Omental fat pad (tissue), 3 donors: ENCODE measurements at regions not wholly inside any gene's neighbourhood (a gene's known extent, or its start where the extent isn't known, plus 50 kb on each side); places are given as distances from the start of the nearest gene placed in this dataset.
"Not testable (repeated sequence)": the region's sequence is repeated elsewhere in the genome, so short reads cannot be mapped to it uniquely, and the experiment has no call there.

Source experiments
- ATAC-seq: fragments of 150-250 bp; one replicate; pipeline ENCODE4 v1.9.1; 2016; ENCODE audit warnings: mild to moderate bottlenecking, moderate library complexity; ENCODE audit not compliant: low FRiP score
- DNase-seq: peaks from one replicate; pipeline ENCODE4 v3.0.0-alpha.2; 2019; ENCODE audit warnings: low spot score
- CTCF ChIP-seq, 3 donors: fragments of 450-650 bp; IDR thresholded peaks; one replicate each; pipeline ENCODE4 v1.5.1; 2016 to 2017; ENCODE audit warnings: antibody characterized with exemption in 3 of 3, mild to moderate bottlenecking in 3 of 3, moderate library complexity in 2 of 3

DNA sequence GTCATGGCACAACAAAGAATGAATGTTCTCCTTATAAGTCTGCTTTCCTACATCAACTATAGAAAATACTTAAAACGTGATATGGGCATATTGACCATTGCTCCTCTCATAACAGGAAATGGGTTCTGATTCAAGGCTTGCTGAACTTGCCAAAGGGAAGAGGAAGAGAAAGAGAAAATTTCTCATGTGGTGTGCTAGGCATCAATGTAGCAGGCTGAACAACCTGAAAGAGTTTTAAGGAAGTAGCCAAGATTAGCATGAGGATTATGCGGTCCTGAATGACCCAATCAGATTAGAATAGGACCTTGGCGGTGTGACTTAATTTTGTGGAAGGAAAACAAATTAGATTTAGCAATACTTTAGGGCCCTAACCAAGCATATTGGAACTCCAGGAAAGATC lies 617.7 kb upstream of the CDH11 start:
- TF ChIP-seq CTCF (IDR thresholded peaks at IDR 0.05), result no peak
- DNase-seq (no peak), ATAC-seq (no peak)

DNA sequence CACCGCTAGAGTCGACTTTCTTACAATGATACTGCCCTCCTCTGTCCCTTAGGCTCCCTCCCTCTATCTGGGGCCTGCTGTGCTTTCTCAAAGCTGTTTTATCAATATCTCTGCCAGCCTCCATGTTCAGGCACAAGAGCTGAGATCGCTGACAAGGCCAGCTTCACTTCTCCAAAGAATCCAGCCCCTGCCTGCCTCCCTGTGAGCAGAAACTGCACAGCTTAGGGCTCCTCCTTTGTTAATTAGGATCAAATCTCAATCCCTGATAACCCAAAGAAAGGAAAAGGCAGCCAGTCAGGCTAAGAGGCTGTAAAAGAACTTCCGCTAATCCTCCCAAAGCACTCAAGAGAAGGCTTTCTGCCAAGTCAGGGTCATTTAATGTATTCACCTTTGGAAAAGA lies 616.0 kb upstream of the CDH11 start:
- no peak for ATAC-seq
- TF ChIP-seq CTCF (IDR thresholded peaks at IDR 0.05), result no peak
- DNase-seq, result no peak

DNA sequence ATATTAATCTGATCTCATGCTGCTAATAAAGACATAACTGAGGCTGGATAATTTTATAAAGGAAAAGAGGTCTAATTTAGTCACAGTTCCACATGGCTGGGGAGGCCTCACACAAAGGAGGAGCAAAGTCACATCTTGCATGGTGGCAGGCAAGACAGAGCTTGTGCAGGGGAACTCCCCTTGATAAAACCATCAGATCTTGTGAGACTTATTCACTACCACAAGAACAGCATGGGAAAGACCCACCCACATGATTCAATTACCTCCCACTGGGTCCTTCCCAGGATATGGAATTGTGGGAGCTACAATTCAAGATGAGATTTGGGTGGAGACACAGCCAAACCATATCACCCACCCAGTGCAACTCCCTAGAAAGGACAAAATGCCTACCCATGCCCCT lies 613.8 kb upstream of the CDH11 start:
- ATAC-seq, DNase-seq: not testable (repeated sequence)

GRCh38 chr16:65733721-65734120 lies 611.9 kb upstream of the CDH11 start:
- no peak for TF ChIP-seq CTCF (IDR thresholded peaks at IDR 0.05)

DNA sequence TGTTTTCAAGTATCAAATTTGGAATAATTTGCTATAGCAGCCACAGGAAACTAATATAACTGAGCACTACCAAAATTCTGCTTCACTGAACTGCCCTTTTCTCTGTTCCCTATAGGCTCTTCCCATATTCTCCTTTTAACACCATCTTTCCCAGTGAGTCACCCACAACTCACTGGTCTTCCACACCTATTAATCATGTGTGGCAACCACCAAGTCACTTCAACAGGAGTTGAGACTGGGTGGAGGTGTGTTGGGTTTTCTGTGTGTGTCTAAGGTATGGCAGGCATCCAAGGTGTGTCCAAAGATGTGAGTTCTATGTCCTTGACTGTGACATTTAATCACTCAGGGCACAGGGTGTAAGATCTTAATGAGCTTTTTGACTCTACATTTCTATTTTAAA lies 610.0 kb upstream of the CDH11 start:
- TF ChIP-seq CTCF (IDR thresholded peaks at IDR 0.05), result no peak
- DNase-seq (no peak), ATAC-seq (no peak)

More at GRCh38 chr16:65733721-65734120, 611.9 kb upstream of the CDH11 start:
- DNase-seq, result no peak
- ATAC-seq, result no peak

DNA sequence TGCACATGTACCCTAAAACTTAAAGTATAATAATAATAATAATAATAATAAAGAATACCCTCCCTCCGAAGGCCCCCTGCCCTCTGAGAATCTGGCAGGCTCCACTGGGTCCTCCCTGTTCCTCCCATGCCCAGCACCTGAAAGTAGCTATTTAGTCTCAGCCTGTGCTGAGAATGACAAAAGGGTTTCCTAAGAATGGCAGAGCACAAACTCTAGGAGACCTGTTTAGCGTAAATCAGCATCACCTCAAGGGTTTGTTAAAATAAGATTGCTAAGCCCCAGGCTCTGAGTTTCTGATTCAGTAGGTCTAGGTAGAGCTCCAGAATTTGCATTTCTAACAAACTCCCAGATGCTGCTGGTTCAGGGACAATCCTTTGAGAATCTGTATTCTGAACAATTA lies 606.8 kb upstream of the CDH11 start:
- DNase-seq (no peak), ATAC-seq (no peak)
- TF ChIP-seq CTCF (IDR thresholded peaks at IDR 0.05), result no peak

DNA sequence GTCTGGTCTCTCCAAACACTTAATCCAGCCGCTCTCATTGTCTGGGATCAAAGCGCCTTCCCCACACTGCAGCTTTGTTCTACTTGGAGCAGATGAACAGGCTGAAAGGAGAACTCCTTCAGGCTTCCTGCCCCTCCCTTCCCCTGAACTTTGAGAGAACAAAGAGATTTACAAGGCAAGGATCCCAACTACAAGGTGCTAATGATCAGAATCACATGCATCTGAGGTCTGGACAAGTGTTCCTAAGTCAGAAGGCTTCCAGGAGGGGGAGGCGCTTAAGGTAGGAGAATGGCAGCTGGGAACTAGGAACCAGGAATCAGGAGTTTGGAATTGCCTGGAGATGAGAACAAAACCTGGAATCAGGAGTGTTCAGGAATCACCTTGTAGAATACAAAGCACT lies 606.3 kb upstream of the CDH11 start:
- no peak for ATAC-seq
- TF ChIP-seq CTCF (IDR thresholded peaks at IDR 0.05), result no peak

GRCh38 chr16:65727534-65728137 lies 605.8 kb upstream of the CDH11 start:
- ATAC-seq (no peak), DNase-seq (no peak)
- no peak for TF ChIP-seq CTCF (IDR thresholded peaks at IDR 0.05)

More for the DNA sequence above, 606.3 kb upstream of the CDH11 start:
- no peak for DNase-seq
